HCT116 (cell line): ENCODE measurements at regions not wholly inside any gene's neighbourhood (a gene's known extent, or its start where the extent isn't known, plus 50 kb on each side); places are given as distances from the start of the nearest gene placed in this dataset.

Experiments used
- ATAC-seq: fragments of 200-7000 bp; cut with Tn5 transposase; 2 replicates; pipeline ENCODE4 v1.9.1; 2020; ENCODE audit warnings: mild to moderate bottlenecking, moderate library complexity
- BruUV-seq: library from RNA; stranded (reverse); fragments of 400-500 nt; replicated peaks from 2 replicates; lab custom pipeline; 2021; lab: Mats Ljungman, UMichigan
- CTCF ChIA-PET: fragments of 300-600 bp; sonication (Branson Sonifier 250); formaldehyde crosslinking; loops from one replicate; lab custom pipeline; 2021; ENCODE audit warnings: antibody characterized with exemption; lab: Charles Lee
- POLR2A ChIA-PET: fragments of 300-600, 350-600 bp; sonication (Branson Sonifier 250); formaldehyde crosslinking; loops from one replicate; lab custom pipeline; 2021; ENCODE audit warnings: antibody characterized with exemption; lab: Charles Lee
- RAD21 ChIA-PET, 2 experiments: fragments of 300-600 bp; sonication (Branson Sonifier 250); formaldehyde crosslinking; loops; one replicate each; lab custom pipeline; 2023; ENCODE audit warnings: low total read pairs in 2 of 2; ENCODE audit not compliant: uncharacterized antibody in 2 of 2, unreplicated experiment in 2 of 2, low non-redundant PET in 1 of 2; lab: Charles Lee
- DNase-seq: peaks from one replicate; pipeline ENCODE4 v3.0.0-alpha.2; 2010; ENCODE audit warnings: low read depth, low spot score
- H2AFZ ChIP-seq: fragments of 200-600 bp; shearing (Covaris generic), sonication (generic); 2 replicates; pipeline ENCODE4 v1.6.1; 2017; ENCODE audit warnings: low read depth, mixed run types, mixed read lengths, antibody characterized with exemption, low read length; ENCODE audit not compliant: poor library complexity, severe bottlenecking
- H3K27ac ChIP-seq: 2 replicates; pipeline ENCODE4 v1.5.1; 2012; ENCODE audit warnings: low read depth, low read length
- H3K27me3 ChIP-seq: fragments of 200-600 bp; sonication (generic); 2 replicates; pipeline ENCODE4 v1.6.1; 2016; ENCODE audit warnings: mixed run types, low read length, mixed read lengths; ENCODE audit not compliant: insufficient read depth
- H3K36me3 ChIP-seq, 2 experiments: fragments of 200-500 bp in 1 of 2; fragments of 200-600 bp in 1 of 2; sonication (Bioruptor generic) in 1 of 2; sonication (generic) in 1 of 2; 2 replicates each; pipeline versions ENCODE4 v1.5.1 to v1.6.1; 2014 to 2016; ENCODE audit warnings: low read length in 2 of 2, inconsistent platforms in 1 of 2, mixed read lengths in 1 of 2, mixed run types in 1 of 2; ENCODE audit not compliant: insufficient read depth in 2 of 2, control insufficient read depth in 1 of 2
- H3K4me1 ChIP-seq, 2 experiments: fragments of 200-600 bp in 1 of 2; sonication (generic) in 1 of 2; 2 replicates each; pipeline versions ENCODE4 v1.5.1 to v1.6.1; 2012 to 2017; ENCODE audit warnings: low read length in 2 of 2, inconsistent platforms in 1 of 2, mild to moderate bottlenecking in 1 of 2, mixed read lengths in 1 of 2, mixed run types in 1 of 2, moderate library complexity in 1 of 2; ENCODE audit not compliant: insufficient read depth in 2 of 2, control insufficient read depth in 1 of 2
- H3K4me2 ChIP-seq: fragments of 200-600 bp; sonication (generic); 2 replicates; pipeline ENCODE4 v1.6.1; 2017; ENCODE audit warnings: mixed run types, low read length, mixed read lengths
- H3K4me3 ChIP-seq, 2 experiments: fragments of 200-600 bp in 1 of 2; sonication (generic) in 1 of 2; replicated peaks in 1 of 2; 2 replicates each; pipeline ENCODE4 v1.5.1; 2011 to 2016; ENCODE audit warnings: low read length in 2 of 2, control low read depth in 1 of 2, low read depth in 1 of 2, mild to moderate bottlenecking in 1 of 2, mixed read lengths in 1 of 2, mixed run types in 1 of 2
- H3K79me2 ChIP-seq: fragments of 200-600 bp; sonication (generic); 2 replicates; pipeline ENCODE4 v1.6.1; 2017; ENCODE audit warnings: mild to moderate bottlenecking, mixed run types, low read length, moderate library complexity, mixed read lengths; ENCODE audit not compliant: insufficient read depth
- H3K9ac ChIP-seq: fragments of 200-600 bp; sonication (generic); 2 replicates; pipeline ENCODE4 v1.6.1; 2016; ENCODE audit warnings: low read length, mixed read lengths
- H3K9me2 ChIP-seq: fragments of 200-600 bp; sonication (generic), shearing (Covaris generic); 2 replicates; pipeline ENCODE4 v1.6.1; 2017; ENCODE audit warnings: mixed run types, mild to moderate bottlenecking, moderate library complexity; ENCODE audit not compliant: insufficient read depth
- H3K9me3 ChIP-seq, 2 experiments: fragments of 200-500 bp in 1 of 2; fragments of 200-600 bp in 1 of 2; sonication (Bioruptor generic) in 1 of 2; sonication (generic) in 1 of 2; 2 replicates each; pipeline ENCODE4 v1.6.1; 2014 to 2017; ENCODE audit warnings: low read length in 2 of 2, mixed read lengths in 2 of 2, inconsistent platforms in 1 of 2, low read depth in 1 of 2, mild to moderate bottlenecking in 1 of 2, mixed run types in 1 of 2, moderate library complexity in 1 of 2; ENCODE audit not compliant: control insufficient read depth in 1 of 2, insufficient read depth in 1 of 2
- H4K20me1 ChIP-seq: fragments of 200-600 bp; sonication (generic), shearing (Covaris generic); 2 replicates; pipeline ENCODE4 v1.6.1; 2017; ENCODE audit warnings: mixed run types, mild to moderate bottlenecking, moderate library complexity; ENCODE audit not compliant: insufficient read depth
- CBX3 ChIP-seq: IDR thresholded peaks from 2 replicates; pipeline ENCODE4 v1.6.1; 2012; ENCODE audit warnings: low read depth
- CEBPB ChIP-seq: IDR thresholded peaks from 2 replicates; pipeline ENCODE4 v1.6.1; 2012; ENCODE audit warnings: low read depth
- EGR1 ChIP-seq: IDR thresholded peaks from 2 replicates; pipeline ENCODE4 v1.6.1; 2012; ENCODE audit warnings: low read depth
- EZH2 ChIP-seq: fragments of 200-600 bp; sonication (generic); IDR thresholded peaks from 2 replicates; pipeline ENCODE4 v1.6.1; 2017; ENCODE audit warnings: antibody characterized with exemption, mixed run types
- EZH2phosphoT487 ChIP-seq: fragments of 200-600 bp; IDR thresholded peaks from 2 replicates; pipeline ENCODE4 v1.6.1; 2018; ENCODE audit warnings: antibody characterized with exemption, borderline replicate concordance
- FOSL1 ChIP-seq: IDR thresholded peaks from 2 replicates; pipeline ENCODE4 v1.6.1; 2012; ENCODE audit warnings: low read depth
- SIN3A ChIP-seq: IDR thresholded peaks from 2 replicates; pipeline ENCODE4 v1.6.1; 2012; ENCODE audit warnings: low read depth
- SRF ChIP-seq: IDR thresholded peaks from 2 replicates; pipeline ENCODE4 v1.6.1; 2012; ENCODE audit warnings: low read depth
- TCF7L2 ChIP-seq: IDR thresholded peaks from 2 replicates; pipeline ENCODE4 v1.7.0; 2011; ENCODE audit warnings: borderline replicate concordance, inconsistent platforms; ENCODE audit not compliant: insufficient read depth, insufficient read length; ENCODE audit errors: extremely low read depth
- YY1 ChIP-seq: IDR thresholded peaks from 2 replicates; pipeline ENCODE4 v1.6.1; 2011; ENCODE audit warnings: low read length, low read depth, moderate library complexity, mild to moderate bottlenecking; ENCODE audit not compliant: insufficient replicate concordance; ENCODE audit errors: extremely low read depth
- ZFX ChIP-seq: fragments of 450-650 bp; IDR thresholded peaks from 2 replicates; pipeline ENCODE4 v1.6.1; 2017
- ZNF274 ChIP-seq: fragments of 200-500 bp; sonication (Bioruptor generic); IDR thresholded peaks from 2 replicates; pipeline ENCODE4 v1.6.1; 2014; ENCODE audit warnings: mild to moderate bottlenecking, low read depth, low read length, inconsistent platforms
- intact Hi-C: fragments of 100-400 bp; cut with micrococcal nuclease; formaldehyde crosslinking; loops from 2 replicates; pipeline ENCODE4 v1.10.0; 2022
- TF ChIP-seq, protein P1 (sequence below): IDR thresholded peaks from 2 replicates; pipeline ENCODE4 v1.6.1; 2011; ENCODE audit warnings: mild to moderate bottlenecking, low read length, moderate library complexity; ENCODE audit not compliant: insufficient replicate concordance; ENCODE audit errors: extremely low read depth
- TF ChIP-seq, protein P2 (sequence below): IDR thresholded peaks from 2 replicates; pipeline ENCODE4 v1.6.1; 2012; ENCODE audit warnings: low read depth
- TF ChIP-seq, protein P3 (sequence below), 3 experiments: fragments of 200-600 bp in 1 of 3; sonication (generic) in 1 of 3; IDR thresholded peaks in 2 of 3; conservative IDR thresholded peaks in 1 of 3; 2 replicates each; pipeline ENCODE4 v1.5.1; 2012 to 2017; ENCODE audit warnings: low read depth in 2 of 3, low read length in 2 of 3, antibody characterized with exemption in 1 of 3, borderline replicate concordance in 1 of 3, control low read depth in 1 of 3, mild to moderate bottlenecking in 1 of 3, mixed read lengths in 1 of 3, mixed run types in 1 of 3, moderate library complexity in 1 of 3; ENCODE audit not compliant: insufficient read depth in 1 of 3
- TF ChIP-seq, protein P4 (sequence below): IDR thresholded peaks from 2 replicates; pipeline ENCODE4 v1.6.1; 2012

DNA sequence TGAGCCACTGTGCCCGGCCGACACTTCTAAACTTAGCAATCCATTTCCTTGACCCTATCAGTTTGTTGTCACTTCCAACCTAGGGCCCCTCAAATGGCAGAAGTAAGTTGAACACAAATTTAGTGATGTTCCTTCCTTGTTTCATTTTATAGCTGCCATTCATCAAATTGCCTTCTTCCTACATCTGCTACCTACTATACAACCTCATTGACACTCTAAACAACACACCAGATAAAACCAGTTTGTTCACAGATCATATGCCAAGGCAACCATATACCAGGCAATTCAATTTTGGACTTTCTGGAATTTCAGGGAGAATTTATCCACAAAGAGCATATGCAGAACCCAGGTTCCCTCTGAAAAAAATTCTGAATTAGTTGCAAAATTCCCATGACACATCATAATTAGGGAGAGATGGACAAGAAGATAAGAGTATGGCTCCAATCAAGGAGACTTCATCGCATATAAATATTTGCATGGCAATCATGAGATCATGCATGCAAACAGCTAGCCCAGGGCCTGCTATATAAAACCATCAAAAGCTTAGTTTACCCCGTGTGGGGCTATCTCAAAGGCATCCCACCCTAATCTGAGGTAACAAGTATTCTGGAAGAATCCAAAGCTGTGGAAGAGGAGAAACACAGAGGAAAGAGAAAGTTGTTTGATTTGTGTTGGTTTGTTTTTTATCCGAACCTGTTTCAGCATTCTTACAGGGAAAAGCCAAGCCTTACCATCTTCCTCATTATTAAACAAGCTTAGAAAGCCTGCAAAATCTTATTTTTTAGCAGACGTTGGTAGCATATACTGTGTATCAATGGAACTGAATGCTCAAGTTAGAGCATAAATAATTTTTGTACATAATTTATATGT, 132.8 kb upstream of the TNFAIP3 start:
- ATAC-seq = no peak
- H3K9ac ChIP-seq = no peak overlapping the region
- RAD21 ChIA-PET = no interaction called here

More for the DNA sequence above, 132.8 kb upstream of the TNFAIP3 start:
- no peak for DNase-seq
- no peaks in the 10 kb centered on the region for H3K36me3 ChIP-seq
- H3K9me3 ChIP-seq = no peaks in the 10 kb centered on the region
- no peak overlapping the region for H3K4me3 ChIP-seq
- no peaks in the 10 kb centered on the region for H3K27me3 ChIP-seq
- POLR2A ChIA-PET = no interaction called here
- no peak overlapping the region for H2AFZ ChIP-seq
- H3K4me1 ChIP-seq = peaks cover 0 to 9% of the 10 kb centered on the region in 2 experiments; a peak in 2 of 4 replicates
- H3K4me2 ChIP-seq = no peak overlapping the region
- H3K79me2 ChIP-seq = no peaks in the 10 kb centered on the region
- no peaks in the 10 kb centered on the region for H3K9me2 ChIP-seq
- CTCF ChIA-PET = no interaction called here
- intact Hi-C loops = no loop called here
- TF ChIP-seq SRF (no peak), EZH2 (no peak), ZNF274 (no peak), FOSL1 (no peak), SIN3A (no peak), ZFX (no peak), EZH2phosphoT487 (no peak), CEBPB (no peak), EGR1 (no peak), CBX3 (no peak), TCF7L2 (no peak), YY1 (no peak)
- TF ChIP-seq, protein P1, sequence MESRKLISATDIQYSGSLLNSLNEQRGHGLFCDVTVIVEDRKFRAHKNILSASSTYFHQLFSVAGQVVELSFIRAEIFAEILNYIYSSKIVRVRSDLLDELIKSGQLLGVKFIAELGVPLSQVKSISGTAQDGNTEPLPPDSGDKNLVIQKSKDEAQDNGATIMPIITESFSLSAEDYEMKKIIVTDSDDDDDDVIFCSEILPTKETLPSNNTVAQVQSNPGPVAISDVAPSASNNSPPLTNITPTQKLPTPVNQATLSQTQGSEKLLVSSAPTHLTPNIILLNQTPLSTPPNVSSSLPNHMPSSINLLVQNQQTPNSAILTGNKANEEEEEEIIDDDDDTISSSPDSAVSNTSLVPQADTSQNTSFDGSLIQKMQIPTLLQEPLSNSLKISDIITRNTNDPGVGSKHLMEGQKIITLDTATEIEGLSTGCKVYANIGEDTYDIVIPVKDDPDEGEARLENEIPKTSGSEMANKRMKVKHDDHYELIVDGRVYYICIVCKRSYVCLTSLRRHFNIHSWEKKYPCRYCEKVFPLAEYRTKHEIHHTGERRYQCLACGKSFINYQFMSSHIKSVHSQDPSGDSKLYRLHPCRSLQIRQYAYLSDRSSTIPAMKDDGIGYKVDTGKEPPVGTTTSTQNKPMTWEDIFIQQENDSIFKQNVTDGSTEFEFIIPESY = no peak
- TF ChIP-seq, protein P2, sequence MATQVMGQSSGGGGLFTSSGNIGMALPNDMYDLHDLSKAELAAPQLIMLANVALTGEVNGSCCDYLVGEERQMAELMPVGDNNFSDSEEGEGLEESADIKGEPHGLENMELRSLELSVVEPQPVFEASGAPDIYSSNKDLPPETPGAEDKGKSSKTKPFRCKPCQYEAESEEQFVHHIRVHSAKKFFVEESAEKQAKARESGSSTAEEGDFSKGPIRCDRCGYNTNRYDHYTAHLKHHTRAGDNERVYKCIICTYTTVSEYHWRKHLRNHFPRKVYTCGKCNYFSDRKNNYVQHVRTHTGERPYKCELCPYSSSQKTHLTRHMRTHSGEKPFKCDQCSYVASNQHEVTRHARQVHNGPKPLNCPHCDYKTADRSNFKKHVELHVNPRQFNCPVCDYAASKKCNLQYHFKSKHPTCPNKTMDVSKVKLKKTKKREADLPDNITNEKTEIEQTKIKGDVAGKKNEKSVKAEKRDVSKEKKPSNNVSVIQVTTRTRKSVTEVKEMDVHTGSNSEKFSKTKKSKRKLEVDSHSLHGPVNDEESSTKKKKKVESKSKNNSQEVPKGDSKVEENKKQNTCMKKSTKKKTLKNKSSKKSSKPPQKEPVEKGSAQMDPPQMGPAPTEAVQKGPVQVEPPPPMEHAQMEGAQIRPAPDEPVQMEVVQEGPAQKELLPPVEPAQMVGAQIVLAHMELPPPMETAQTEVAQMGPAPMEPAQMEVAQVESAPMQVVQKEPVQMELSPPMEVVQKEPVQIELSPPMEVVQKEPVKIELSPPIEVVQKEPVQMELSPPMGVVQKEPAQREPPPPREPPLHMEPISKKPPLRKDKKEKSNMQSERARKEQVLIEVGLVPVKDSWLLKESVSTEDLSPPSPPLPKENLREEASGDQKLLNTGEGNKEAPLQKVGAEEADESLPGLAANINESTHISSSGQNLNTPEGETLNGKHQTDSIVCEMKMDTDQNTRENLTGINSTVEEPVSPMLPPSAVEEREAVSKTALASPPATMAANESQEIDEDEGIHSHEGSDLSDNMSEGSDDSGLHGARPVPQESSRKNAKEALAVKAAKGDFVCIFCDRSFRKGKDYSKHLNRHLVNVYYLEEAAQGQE = no peak
- TF ChIP-seq, protein P3, sequence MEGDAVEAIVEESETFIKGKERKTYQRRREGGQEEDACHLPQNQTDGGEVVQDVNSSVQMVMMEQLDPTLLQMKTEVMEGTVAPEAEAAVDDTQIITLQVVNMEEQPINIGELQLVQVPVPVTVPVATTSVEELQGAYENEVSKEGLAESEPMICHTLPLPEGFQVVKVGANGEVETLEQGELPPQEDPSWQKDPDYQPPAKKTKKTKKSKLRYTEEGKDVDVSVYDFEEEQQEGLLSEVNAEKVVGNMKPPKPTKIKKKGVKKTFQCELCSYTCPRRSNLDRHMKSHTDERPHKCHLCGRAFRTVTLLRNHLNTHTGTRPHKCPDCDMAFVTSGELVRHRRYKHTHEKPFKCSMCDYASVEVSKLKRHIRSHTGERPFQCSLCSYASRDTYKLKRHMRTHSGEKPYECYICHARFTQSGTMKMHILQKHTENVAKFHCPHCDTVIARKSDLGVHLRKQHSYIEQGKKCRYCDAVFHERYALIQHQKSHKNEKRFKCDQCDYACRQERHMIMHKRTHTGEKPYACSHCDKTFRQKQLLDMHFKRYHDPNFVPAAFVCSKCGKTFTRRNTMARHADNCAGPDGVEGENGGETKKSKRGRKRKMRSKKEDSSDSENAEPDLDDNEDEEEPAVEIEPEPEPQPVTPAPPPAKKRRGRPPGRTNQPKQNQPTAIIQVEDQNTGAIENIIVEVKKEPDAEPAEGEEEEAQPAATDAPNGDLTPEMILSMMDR (IDR thresholded peaks at IDR 0.05 in 2 of 3, conservative IDR thresholded peaks at IDR 0.05 in 1 of 3; ENCODE audit: borderline replicate concordance in 1 of 3, insufficient read depth in 1 of 3, low read depth in 2 of 3, low read length in 2 of 3) = no peak
- TF ChIP-seq, protein P4, sequence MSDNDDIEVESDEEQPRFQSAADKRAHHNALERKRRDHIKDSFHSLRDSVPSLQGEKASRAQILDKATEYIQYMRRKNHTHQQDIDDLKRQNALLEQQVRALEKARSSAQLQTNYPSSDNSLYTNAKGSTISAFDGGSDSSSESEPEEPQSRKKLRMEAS = no peak
- H3K27ac ChIP-seq = no peak overlapping the region
- no TSS peak for BruUV-seq
- H4K20me1 ChIP-seq = no peaks in the 10 kb centered on the region
